Neural progenitor cell (in vitro differentiated cells): ENCODE measurements at regions not wholly inside any gene's neighbourhood (a gene's known extent, or its start where the extent isn't known, plus 50 kb on each side); places are given as distances from the start of the nearest gene placed in this dataset.
"Not testable (repeated sequence)": the region's sequence is repeated elsewhere in the genome, so short reads cannot be mapped to it uniquely, and the experiment has no call there.

ENCODE experiments used
- DNase-seq: peaks from one replicate; pipeline ENCODE4 v3.0.0-alpha.2; 2016; ENCODE audit warnings: low spot score
- H2AFZ ChIP-seq: fragments of 200-600 bp; sonication (generic); replicated peaks from 2 replicates; pipeline ENCODE4 v1.6.1; 2016; ENCODE audit warnings: antibody characterized with exemption
- H3F3A ChIP-seq: fragments of 200-600 bp; sonication (generic); 2 replicates; pipeline ENCODE4 v1.6.1; 2016; ENCODE audit warnings: antibody characterized with exemption, low read depth
- H3K27ac ChIP-seq: fragments of 200-600 bp; sonication (generic); 2 replicates; pipeline ENCODE4 v1.5.1; 2016; ENCODE audit warnings: mild to moderate bottlenecking
- H3K27me3 ChIP-seq: fragments of 200-600 bp; sonication (generic); 2 replicates; pipeline ENCODE4 v1.6.1; 2016; ENCODE audit warnings: mild to moderate bottlenecking, moderate library complexity
- H3K36me3 ChIP-seq: fragments of 200-600 bp; sonication (generic); 2 replicates; pipeline ENCODE4 v1.5.1; 2016
- H3K4me1 ChIP-seq: fragments of 200-600 bp; sonication (generic); 2 replicates; pipeline ENCODE4 v1.6.1; 2016; ENCODE audit warnings: mixed run types
- H3K4me2 ChIP-seq: fragments of 200-600 bp; sonication (generic); 2 replicates; pipeline ENCODE4 v1.6.1; 2016
- H3K4me3 ChIP-seq: fragments of 200-600 bp; sonication (generic); 2 replicates; pipeline ENCODE4 v1.5.1; 2016
- H3K79me2 ChIP-seq: fragments of 200-600 bp; sonication (generic); 2 replicates; pipeline ENCODE4 v1.6.1; 2016; ENCODE audit warnings: low read depth
- H3K9ac ChIP-seq: fragments of 200-600 bp; sonication (generic); 2 replicates; pipeline ENCODE4 v1.6.1; 2016
- H3K9me3 ChIP-seq: fragments of 200-600 bp; sonication (generic); 2 replicates; pipeline ENCODE4 v1.5.1; 2016; ENCODE audit warnings: low read depth
- H4K20me1 ChIP-seq: fragments of 200-600 bp; sonication (generic); 2 replicates; pipeline ENCODE4 v1.6.1; 2016; ENCODE audit warnings: low read depth
- H3K27ac Mint-ChIP-seq: 3 replicates; pipeline ENCODE4 v1.8.0; 2021; ENCODE audit warnings: mixed read lengths
- H3K27me3 Mint-ChIP-seq: 2 replicates; pipeline ENCODE4 v1.8.0; 2022; ENCODE audit warnings: low read depth, mild to moderate bottlenecking, inconsistent platforms, moderate library complexity, mixed read lengths; ENCODE audit not compliant: insufficient read depth
- H3K36me3 Mint-ChIP-seq: 3 replicates; pipeline ENCODE4 v1.8.0; 2021; ENCODE audit warnings: mixed read lengths
- H3K4me1 Mint-ChIP-seq: 3 replicates; pipeline ENCODE4 v1.8.0; 2021; ENCODE audit warnings: mixed read lengths
- H3K4me3 Mint-ChIP-seq: 3 replicates; pipeline ENCODE4 v1.8.0; 2021; ENCODE audit warnings: mild to moderate bottlenecking, moderate library complexity, mixed read lengths
- H3K9me3 Mint-ChIP-seq: 3 replicates; pipeline ENCODE4 v1.8.0; 2020; ENCODE audit warnings: mixed read lengths
- EZH2 ChIP-seq: fragments of 200-600 bp; sonication (generic); IDR thresholded peaks from 2 replicates; pipeline ENCODE4 v1.6.1; 2017; ENCODE audit warnings: antibody characterized with exemption, mild to moderate bottlenecking, moderate library complexity
- EZH2phosphoT487 ChIP-seq: fragments of 200-600 bp; sonication (generic); IDR thresholded peaks from 2 replicates; pipeline ENCODE4 v1.6.1; 2017; ENCODE audit warnings: antibody characterized with exemption
- TF ChIP-seq, protein P1 (sequence below): fragments of 200-600 bp; sonication (generic); IDR thresholded peaks from 2 replicates; pipeline ENCODE4 v1.5.1; 2017; ENCODE audit warnings: antibody characterized with exemption, mild to moderate bottlenecking

DNA sequence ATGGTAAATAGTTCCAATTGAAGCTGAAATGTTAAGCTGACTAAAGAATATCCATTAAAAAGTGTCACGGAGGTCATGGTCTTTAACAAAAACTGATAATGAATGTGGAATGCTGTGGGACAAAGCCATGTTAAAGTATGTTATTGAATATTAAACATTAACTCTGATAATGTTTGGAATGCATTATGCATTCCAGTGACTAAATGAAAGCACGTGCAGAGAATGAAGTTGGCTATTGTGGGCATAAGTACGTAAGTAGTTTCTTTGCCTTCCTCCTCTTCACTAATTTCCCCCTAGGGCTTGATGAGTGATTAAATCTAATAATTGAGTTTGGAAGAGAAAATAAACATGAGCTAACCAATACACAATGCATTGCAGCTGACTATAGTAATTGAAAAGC is 640.4 kb upstream of the CDH10 start:
- Histone ChIP-seq H3K36me3 (no peaks in the 10 kb centered on the region), H3K4me3 (no peak overlapping the region), H2AFZ (no peak overlapping the region), H3K4me2 (no peak overlapping the region), H3K4me1 (no peaks in the 10 kb centered on the region), H3K27me3 (no peaks in the 10 kb centered on the region), H3F3A (no peaks in the 10 kb centered on the region), H3K27ac (no peak overlapping the region), H4K20me1 (no peaks in the 10 kb centered on the region), H3K9me3 (no peaks in the 10 kb centered on the region), H3K79me2 (no peaks in the 10 kb centered on the region), H3K9ac (no peak overlapping the region)
- Mint-ChIP-seq H3K36me3 (no peaks in the 10 kb centered on the region), H3K4me1 (no peaks in the 10 kb centered on the region), H3K4me3 (no peak overlapping the region), H3K27ac (no peak overlapping the region), H3K27me3 (peaks cover 2% of the 10 kb centered on the region), H3K9me3 (peaks cover 3% of the 10 kb centered on the region)
- DNase-seq = no peak
- TF ChIP-seq EZH2 (no peak), EZH2phosphoT487 (no peak)
- TF ChIP-seq, protein P1, sequence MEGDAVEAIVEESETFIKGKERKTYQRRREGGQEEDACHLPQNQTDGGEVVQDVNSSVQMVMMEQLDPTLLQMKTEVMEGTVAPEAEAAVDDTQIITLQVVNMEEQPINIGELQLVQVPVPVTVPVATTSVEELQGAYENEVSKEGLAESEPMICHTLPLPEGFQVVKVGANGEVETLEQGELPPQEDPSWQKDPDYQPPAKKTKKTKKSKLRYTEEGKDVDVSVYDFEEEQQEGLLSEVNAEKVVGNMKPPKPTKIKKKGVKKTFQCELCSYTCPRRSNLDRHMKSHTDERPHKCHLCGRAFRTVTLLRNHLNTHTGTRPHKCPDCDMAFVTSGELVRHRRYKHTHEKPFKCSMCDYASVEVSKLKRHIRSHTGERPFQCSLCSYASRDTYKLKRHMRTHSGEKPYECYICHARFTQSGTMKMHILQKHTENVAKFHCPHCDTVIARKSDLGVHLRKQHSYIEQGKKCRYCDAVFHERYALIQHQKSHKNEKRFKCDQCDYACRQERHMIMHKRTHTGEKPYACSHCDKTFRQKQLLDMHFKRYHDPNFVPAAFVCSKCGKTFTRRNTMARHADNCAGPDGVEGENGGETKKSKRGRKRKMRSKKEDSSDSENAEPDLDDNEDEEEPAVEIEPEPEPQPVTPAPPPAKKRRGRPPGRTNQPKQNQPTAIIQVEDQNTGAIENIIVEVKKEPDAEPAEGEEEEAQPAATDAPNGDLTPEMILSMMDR = no peak

DNA sequence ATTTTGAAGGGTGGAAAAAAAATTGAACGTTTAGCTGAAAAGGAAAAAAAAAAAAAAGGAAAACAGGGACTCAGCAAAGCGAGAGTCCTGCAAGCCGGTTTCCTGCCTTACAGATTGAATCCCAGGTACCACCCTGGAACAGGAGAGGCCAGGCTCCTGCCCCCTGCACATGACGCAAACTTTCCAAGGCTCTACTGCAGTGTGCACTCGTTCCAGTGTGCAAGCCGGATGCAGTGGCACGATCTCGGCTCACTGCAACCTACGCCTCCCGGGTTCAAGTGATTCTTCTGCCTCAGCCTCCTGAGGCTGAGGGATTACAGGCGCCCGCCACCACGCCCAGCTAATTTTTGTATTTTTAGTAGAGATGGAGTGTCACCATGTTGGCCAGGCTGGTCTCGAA is 618.7 kb upstream of the CDH10 start:
- H2AFZ ChIP-seq, H4K20me1 ChIP-seq, H3K36me3 ChIP-seq, H3K27me3 ChIP-seq, H3K79me2 ChIP-seq, H3K27ac Mint-ChIP-seq, H3K4me1 Mint-ChIP-seq, H3K4me3 ChIP-seq, H3K4me2 ChIP-seq, H3K9me3 ChIP-seq, H3K27ac ChIP-seq, H3K4me3 Mint-ChIP-seq, H3K4me1 ChIP-seq, DNase-seq, H3F3A ChIP-seq, H3K9me3 Mint-ChIP-seq, H3K36me3 Mint-ChIP-seq, H3K9ac ChIP-seq, H3K27me3 Mint-ChIP-seq: not testable (repeated sequence)

DNA sequence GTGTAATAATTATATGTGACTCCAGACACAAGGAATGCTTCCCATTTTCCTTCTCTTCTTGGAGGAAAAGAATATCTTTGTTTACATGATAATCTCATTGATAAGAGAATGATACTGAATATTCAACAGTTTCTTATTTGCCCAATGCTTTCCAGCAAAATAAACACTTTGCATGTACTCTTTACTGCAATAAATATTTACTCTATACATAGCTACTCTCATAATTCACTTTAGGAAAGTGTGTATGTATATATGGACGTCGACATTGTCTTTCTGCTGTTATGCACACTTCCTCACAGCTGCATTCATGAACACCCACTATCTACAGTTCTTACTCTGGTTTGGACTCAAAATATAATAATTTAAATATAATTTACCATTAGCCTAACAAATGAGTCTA is 617.4 kb upstream of the CDH10 start:
- Mint-ChIP-seq H3K4me3 (no peak overlapping the region), H3K27ac (no peak overlapping the region), H3K27me3 (no peaks in the 10 kb centered on the region), H3K36me3 (no peaks in the 10 kb centered on the region), H3K9me3 (peaks cover under 1% of the 10 kb centered on the region), H3K4me1 (no peaks in the 10 kb centered on the region)
- no peak overlapping the region for H3K9ac ChIP-seq
- no peaks in the 10 kb centered on the region for H3K36me3 ChIP-seq
- H4K20me1 ChIP-seq = no peaks in the 10 kb centered on the region
- H3K79me2 ChIP-seq = no peaks in the 10 kb centered on the region
- no peaks in the 10 kb centered on the region for H3K4me1 ChIP-seq
- TF ChIP-seq EZH2 (no peak), EZH2phosphoT487 (no peak)
- TF ChIP-seq, protein P1 = no peak
- H3K27ac ChIP-seq = no peak overlapping the region
- no peak overlapping the region for H3K4me3 ChIP-seq
- H3F3A ChIP-seq = no peaks in the 10 kb centered on the region
- no peaks in the 10 kb centered on the region for H3K9me3 ChIP-seq
- H3K4me2 ChIP-seq = no peak overlapping the region
- no peaks in the 10 kb centered on the region for H3K27me3 ChIP-seq
- DNase-seq = no peak
- no peak overlapping the region for H2AFZ ChIP-seq

DNA sequence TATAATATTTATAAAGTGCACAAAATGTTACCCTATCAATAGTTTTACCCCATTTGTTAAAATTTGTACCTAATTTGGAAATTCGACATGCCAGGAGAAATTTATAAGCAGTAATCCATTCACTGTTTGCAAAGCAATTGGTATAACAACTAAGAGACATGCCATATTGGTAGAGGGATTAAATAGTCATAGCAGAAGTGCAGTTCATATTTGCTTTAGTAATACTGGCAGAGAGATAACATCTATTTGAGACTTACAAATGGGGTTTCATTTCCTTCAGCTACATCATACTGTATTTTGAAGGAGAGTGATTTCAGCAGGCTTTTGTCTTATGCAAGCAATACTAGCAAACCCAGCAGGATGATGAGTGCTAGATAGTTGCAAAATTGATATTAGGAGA is 610.4 kb upstream of the CDH10 start:
- H3K27me3 Mint-ChIP-seq = no peaks in the 10 kb centered on the region
- H2AFZ ChIP-seq = no peak overlapping the region
- H3K4me3 Mint-ChIP-seq = no peak overlapping the region
- H3K9me3 Mint-ChIP-seq = no peaks in the 10 kb centered on the region
- no peak for DNase-seq
- no peaks in the 10 kb centered on the region for H3K36me3 ChIP-seq
- H3K27me3 ChIP-seq = no peaks in the 10 kb centered on the region
- H3K27ac Mint-ChIP-seq = no peak overlapping the region
- H3K9me3 ChIP-seq = no peaks in the 10 kb centered on the region
- H3K4me1 Mint-ChIP-seq = no peaks in the 10 kb centered on the region
- H3K79me2 ChIP-seq = no peaks in the 10 kb centered on the region
- no peaks in the 10 kb centered on the region for H3K4me1 ChIP-seq
- TF ChIP-seq, protein P1 = no peak
- TF ChIP-seq EZH2 (no peak), EZH2phosphoT487 (no peak)
- no peak overlapping the region for H3K27ac ChIP-seq
- H3K4me2 ChIP-seq = no peak overlapping the region
- H4K20me1 ChIP-seq = no peaks in the 10 kb centered on the region
- H3F3A ChIP-seq = no peaks in the 10 kb centered on the region
- H3K36me3 Mint-ChIP-seq = no peaks in the 10 kb centered on the region
- H3K9ac ChIP-seq = no peak overlapping the region
- no peak overlapping the region for H3K4me3 ChIP-seq
